ENCODE measurements at regions not wholly inside any gene's neighbourhood (a gene's known extent, or its start where the extent isn't known, plus 50 kb on each side); places are given as distances from the start of the nearest gene placed in this dataset.
"Not testable (repeated sequence)": the region's sequence is repeated elsewhere in the genome, so short reads cannot be mapped to it uniquely, and the experiment has no call there.

DNA sequence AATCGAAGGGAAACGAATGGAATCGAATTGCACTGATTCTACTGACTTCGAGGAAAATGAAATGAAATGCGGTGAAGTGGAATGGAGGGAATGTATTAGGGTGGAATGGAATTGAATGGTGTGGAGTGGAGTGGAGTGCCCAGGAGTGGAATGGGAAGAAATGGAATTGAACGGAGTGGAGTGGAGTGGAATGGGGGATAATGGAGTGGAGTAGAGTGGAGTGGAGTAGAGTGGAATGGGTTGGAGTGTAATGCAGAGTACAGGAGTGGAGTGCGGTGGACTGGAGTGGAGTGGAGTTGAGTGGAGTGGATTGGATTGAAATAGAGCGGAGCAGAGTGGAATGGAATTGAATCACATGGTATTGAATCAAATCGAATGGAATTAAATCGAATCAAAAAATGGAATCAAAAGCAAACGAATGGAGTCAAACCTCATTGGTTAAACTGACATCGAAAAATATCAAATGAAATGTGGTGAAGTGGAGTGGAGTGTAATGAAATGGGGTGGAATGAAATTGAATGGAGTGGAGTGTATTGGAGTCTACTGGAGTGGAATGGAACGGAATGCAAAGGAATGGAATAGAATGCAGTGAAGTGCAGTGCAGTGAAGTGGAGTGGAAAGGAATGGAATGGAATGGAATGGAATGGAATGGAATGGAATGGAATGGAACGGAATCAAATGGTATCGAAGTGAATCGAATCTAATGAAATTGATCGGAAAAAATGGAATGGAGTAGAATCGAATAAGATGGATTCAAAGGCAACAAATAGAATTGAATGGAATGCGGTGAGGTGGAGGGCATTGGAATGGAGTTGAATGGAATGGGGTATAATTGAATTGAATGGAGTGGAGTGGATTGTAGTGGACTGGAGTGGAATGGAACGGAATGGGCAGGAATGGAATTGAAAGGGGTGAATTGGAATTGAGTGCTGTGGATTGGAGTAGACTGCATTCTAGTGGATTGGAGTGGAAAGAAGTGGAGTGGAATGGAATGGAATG lies 1049.3 kb downstream of the CDY1 start (continued):
- TF ChIP-seq ZBTB40 (IDR thresholded peaks at IDR 0.05) (peak; percentile 41; the same call in 1 of the 2 replicates), ATF7 (IDR thresholded peaks at IDR 0.05) (peak; percentile 60), CREB1 (IDR thresholded peaks at IDR 0.05) (peak; percentile 26; the same call in 1 of the 2 replicates), ATM (IDR thresholded peaks at IDR 0.05; ENCODE audit: borderline replicate concordance) (peak; percentile 88; the same call in 1 of the 2 replicates), SP1 (IDR thresholded peaks at IDR 0.05) (peak; percentile 81), LCORL (IDR thresholded peaks at IDR 0.05) (peak; percentile 75), MNT (IDR thresholded peaks at IDR 0.05) (peak; percentile 55; the same call in 1 of the 2 replicates), FOXA1 (IDR thresholded peaks at IDR 0.05) (peak; percentile 83), RAD51 (IDR thresholded peaks at IDR 0.05; ENCODE audit: borderline replicate concordance) (peak; percentile 41), IKZF1 (IDR thresholded peaks at IDR 0.05) (peak; percentile 100)
- not testable (repeated sequence) for TF ChIP-seq ZBTB40, ATF7, CREB1, SP1, LCORL, FOXA1 (CRISPR knock-in tag; IDR thresholded peaks at IDR 0.05)

Measured in HepG2 (cell line).